Pons (tissue), 1 donor: ENCODE measurements at regions not wholly inside any gene's neighbourhood (a gene's known extent, or its start where the extent isn't known, plus 50 kb on each side); places are given as distances from the start of the nearest gene placed in this dataset.

Experiments
- DNase-seq: peaks from one replicate; pipeline ENCODE4 v3.0.0-alpha.2; 2016; ENCODE audit warnings: low spot score

DNA sequence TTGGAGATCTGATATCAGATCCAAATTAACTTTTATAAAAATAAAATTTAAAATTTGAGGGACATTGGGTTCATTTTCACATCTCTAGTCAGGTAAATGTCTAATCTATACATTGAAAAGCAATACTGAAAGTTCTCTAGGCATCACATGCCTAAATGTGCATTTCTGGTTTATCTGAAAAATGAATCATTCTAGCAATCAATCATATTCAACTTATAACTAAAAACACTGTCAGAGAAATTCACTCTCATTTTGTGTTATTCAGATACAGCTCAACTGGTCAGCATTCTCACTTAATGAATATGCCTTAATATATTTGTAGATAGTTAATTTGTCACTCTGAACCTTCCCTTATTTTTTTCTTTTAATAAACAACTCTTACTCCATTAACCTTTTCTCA is 243.2 kb downstream of the CASP12 start:
- no peak for DNase-seq

DNA sequence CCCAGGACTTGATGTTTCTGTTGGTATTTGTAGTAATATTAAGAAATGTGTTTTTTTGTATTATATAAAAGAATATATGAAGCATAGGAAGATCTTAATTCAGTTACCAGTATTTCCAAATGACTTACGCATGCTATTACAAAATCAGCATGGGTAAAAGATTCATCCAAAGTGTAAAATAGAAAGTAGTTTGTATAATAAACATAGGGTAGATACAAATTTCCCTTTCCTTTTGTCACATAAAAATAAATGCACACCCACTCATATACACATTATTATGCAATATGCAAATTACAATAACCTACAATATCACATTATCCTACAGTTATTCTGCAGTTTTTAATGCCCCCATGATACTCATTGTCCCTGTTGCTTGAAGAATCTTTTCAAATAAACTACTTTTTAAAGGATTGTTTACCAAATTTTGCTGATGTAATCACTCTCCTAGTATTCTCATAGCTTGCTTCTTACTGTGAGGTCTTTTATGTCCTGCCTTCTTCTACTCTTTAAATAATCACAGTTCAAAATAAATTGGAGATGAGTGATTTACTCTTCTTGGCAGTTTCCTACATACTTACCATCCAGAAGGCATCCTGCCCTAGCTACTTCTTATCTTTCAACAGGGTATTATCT is 244.0 kb downstream of the CASP12 start:
- no peak for DNase-seq

DNA sequence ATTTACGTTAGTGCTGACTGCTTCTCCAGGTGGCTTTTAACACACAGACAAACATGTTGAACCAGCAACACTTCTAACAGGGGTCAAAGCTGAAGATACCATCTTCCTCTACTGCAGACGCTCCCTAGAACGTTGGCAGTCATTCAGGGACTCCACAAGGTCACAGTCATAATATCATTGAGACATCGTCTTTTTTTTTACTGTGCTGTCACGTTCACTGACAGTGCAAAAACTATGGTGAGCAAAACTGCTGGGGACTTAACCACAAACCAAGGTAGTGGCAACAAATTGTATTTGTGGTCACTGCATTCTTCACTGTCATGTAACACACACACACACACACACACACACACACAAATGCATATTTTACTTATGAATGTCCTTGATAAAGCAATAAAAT is 244.9 kb downstream of the CASP12 start:
- no peak for DNase-seq

- DNase-seq: no peak
Observed at GRCh38 chr11:104652996-104653395, 245.3 kb downstream of the CASP12 start.

- DNase-seq: no peak
Observed at GRCh38 chr11:104650234-104650633, 248.0 kb downstream of the CASP12 start.

GRCh38 chr11:104649002-104649401 is 249.3 kb downstream of the CASP12 start:
- DNase-seq: no peak

DNA sequence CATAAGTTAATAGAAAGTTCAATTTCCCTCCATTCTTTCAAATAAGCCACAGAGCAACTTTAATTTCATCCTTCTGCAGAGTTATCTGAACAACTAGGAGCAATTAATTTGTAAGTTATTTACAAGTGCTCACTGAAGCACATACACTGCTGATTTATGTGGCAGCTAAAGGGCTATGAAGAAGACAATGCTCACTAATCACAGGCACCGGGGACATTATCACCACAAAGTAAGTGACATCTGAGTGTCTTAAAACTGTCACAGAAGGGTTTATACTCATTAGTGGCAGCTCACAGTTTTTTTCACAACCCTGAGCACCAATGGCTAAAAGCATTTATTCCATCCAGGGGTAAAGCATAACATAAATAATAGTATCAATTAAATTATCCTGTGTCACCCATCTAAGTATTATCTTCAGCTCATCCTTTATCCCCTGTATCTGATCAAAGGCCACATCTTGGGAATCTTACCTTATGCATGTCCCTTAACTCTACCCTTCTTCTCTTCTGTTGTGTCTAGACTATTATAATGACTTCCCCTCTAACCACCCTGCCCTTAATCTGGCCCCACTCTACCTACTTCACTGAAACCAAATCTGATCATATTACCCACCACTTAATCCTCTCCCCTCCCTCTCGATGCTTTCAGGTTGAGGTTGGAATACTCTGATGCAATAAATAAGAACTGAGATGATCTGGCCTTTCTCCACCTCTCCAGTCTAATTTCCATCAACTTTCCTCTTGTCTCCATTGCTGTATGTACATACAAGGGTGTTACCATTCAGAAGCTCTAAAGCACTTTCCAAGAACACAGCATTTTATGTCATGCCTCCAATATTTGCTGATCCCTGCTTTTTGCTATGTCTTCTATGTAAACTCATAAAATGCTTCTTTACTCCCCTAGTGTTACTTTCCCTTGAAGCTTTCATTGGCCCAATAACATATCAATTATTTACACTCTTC is 252.7 kb downstream of the CASP12 start:
- DNase-seq: no peak

GRCh38 chr11:104637662-104638170 is 260.5 kb downstream of the CASP12 start:
- DNase-seq: no peak

GRCh38 chr11:104633226-104633625 is 265.0 kb downstream of the CASP12 start:
- peak; percentile 18 for DNase-seq

DNA sequence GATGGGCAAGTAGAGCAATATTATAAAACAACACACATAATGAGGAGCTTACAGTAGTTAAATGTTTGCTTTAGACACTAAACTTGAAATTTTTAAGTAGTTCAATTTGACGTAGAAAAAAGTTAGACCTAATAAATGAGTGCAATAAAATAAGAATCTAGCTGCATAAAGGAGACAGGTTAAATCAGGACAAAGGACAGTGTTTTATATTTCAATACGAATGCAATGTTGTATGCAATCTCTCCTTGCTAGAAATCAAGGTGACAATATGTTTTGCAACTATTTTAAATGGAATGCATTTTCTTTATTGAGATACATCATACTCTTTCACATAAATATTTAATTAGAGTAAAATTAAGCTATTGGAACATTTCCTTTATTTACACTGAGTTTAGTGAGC is 267.9 kb downstream of the CASP12 start:
- no peak for DNase-seq

DNA sequence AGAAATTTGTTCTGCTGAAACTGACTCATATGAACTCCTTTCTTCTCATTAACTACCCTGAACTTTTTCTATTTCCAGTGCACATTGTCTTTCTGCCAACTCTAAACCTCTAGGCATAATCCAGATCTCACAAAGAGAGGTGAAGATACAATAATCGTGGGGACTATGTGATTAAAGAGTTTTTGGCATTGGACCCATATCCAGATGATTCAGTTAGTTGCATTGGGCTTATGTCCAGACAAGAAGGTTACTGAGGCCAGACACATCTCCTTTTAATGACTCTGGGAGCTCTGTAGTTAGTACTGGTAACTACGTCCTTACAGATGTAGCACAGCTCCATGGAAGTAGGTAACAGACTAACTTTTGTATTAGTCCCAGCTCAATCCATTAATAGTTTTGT is 273.0 kb downstream of the CASP12 start:
- no peak for DNase-seq

DNA sequence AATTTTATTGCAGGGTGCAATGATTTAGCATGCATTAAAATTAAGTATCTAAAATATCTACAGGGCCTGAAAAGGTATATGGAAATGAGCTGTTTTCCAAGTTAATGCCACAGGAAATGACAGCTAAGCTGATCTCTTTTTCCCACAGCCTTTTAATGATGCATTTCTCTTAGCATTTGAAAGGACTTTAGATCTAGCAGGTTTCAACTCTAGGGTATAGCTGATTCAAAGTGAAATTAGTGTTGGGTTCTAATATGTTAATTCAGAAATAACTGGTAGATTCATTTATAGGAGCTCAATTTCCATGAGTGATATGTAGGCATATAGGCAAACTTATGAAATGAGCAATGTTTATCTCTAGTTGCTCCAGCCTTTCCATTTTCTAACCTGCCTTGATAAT is 274.2 kb downstream of the CASP12 start:
- no peak for DNase-seq

- no peak for DNase-seq
Observed at GRCh38 chr11:104623518-104623917, 274.7 kb downstream of the CASP12 start.

DNA sequence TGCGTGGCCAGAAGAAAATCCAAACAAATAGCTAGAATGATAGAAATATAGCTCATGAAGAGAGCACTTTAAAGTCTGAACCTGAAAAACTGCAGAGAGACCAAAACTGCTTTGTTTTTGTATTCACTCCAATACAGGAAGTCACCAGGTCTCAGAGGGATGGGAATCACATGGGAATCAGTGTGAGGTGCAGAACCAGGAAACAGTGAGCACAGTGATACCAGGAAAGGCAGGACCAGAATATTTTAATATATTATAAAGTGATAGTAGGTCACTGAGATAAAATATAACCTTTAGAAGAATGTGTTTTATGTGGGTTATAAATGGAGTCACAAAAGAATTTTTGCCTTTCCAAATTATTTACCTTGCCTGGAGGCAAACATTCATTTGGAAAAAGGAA is 277.3 kb downstream of the CASP12 start:
- no peak for DNase-seq

- DNase-seq: no peak
Observed at GRCh38 chr11:104619751-104620150, 278.5 kb downstream of the CASP12 start.

DNA sequence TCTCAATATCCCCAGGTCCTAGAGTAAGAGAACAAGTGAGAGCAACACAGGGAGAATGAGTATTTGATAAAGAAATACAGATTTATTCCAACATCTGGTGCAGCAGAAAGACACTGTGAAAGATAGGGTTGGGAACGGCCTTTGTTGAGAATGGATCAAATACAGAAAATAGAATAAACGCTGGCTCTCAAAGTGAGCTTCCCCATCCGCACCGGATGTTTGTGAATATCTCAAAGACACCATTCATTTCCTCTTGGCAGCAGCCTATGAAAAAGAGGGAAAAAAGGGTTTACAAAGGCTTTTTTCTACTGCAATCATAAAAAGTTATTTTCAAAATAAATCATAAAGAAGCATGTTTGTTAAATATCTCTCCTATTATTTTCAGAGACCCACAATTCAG is 279.3 kb downstream of the CASP12 start:
- DNase-seq: peak; percentile 94

DNA sequence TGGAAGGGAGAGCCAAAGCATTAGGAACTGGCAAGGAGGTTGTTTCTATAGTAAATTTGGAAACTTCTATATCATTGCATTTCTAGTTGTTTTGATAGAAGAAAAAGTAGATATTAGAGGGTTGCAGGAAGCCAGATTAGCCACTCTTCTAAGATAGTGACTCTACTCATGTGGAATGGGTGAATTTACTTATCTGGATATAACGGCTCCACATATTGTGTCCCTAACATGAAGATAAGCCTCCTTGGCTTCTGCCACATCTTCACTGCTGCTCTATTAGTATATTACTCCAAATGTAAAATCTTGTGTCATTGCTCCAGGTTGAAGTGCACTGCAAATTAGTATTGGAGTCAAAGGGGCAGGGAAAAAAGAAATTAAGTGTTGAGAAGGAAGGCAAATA is 283.3 kb downstream of the CASP12 start:
- DNase-seq: no peak

DNA sequence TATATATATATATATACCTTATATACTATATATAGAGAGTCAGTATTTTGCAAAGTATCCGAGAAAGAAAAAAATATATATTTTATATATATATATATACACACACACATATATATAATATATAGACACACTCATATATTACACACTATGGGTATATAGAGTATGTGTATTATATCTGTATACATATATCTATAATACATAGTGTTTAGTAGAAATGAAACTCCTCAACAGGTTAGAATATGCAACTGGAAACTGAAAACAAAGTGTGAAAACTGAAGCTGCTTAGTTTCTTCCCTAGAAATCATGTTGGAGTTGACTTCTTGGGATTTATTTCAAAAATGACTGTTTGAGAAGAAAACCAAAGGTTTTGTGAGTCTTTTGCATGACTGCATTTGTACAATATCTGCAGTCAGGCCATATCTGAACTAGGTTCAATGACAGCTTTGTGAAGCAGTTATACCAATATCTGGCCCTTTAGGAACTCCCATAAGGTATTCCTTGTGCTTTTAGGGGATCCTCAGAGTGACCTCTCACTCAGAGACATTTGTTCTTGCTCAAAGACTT is 284.1 kb downstream of the CASP12 start:
- no peak for DNase-seq

- no peak for DNase-seq
Observed at GRCh38 chr11:104610635-104611034, 287.6 kb downstream of the CASP12 start.

- DNase-seq: peak; percentile 91
Observed at GRCh38 chr11:104609311-104610085, 288.8 kb downstream of the CASP12 start.

GRCh38 chr11:104602643-104603042 is 295.6 kb downstream of the CASP12 start:
- DNase-seq: no peak
